WTC11 (cell line): ENCODE measurements at regions not wholly inside any gene's neighbourhood (a gene's known extent, or its start where the extent isn't known, plus 50 kb on each side); places are given as distances from the start of the nearest gene placed in this dataset.

ENCODE experiments used
- ATAC-seq: fragments of 200-7000 bp; cut with Tn5 transposase; 2 replicates; pipeline ENCODE4 v1.10.0; 2021; ENCODE audit warnings: mild to moderate bottlenecking, moderate library complexity
- CTCF ChIA-PET: fragments of 300-600 bp; sonication (Branson Sonifier 250); formaldehyde crosslinking; loops from one replicate; lab custom pipeline; 2021; ENCODE audit warnings: antibody characterized with exemption; lab: Charles Lee
- POLR2A ChIA-PET: fragments of 350-600 bp; sonication (Branson Sonifier 250); formaldehyde crosslinking; loops from one replicate; lab custom pipeline; 2021; ENCODE audit warnings: antibody characterized with exemption; lab: Charles Lee
- DNase-seq: peaks from one replicate; pipeline ENCODE4 v3.0.0; 2021; ENCODE audit warnings: low spot score
- H3K27ac Mint-ChIP-seq: 2 replicates; pipeline ENCODE4 v1.8.0; 2021; ENCODE audit warnings: mixed read lengths
- H3K27me3 Mint-ChIP-seq: 2 replicates; pipeline ENCODE4 v1.8.0; 2021; ENCODE audit warnings: low read depth, mild to moderate bottlenecking, moderate library complexity, mixed read lengths
- H3K36me3 Mint-ChIP-seq: 2 replicates; pipeline ENCODE4 v1.8.0; 2021; ENCODE audit warnings: mixed read lengths
- H3K4me1 Mint-ChIP-seq: 2 replicates; pipeline ENCODE4 v1.8.0; 2022; ENCODE audit warnings: mixed read lengths
- H3K4me3 Mint-ChIP-seq: 2 replicates; pipeline ENCODE4 v1.8.0; 2021; ENCODE audit warnings: mild to moderate bottlenecking, moderate library complexity, mixed read lengths
- H3K9me3 Mint-ChIP-seq: 2 replicates; pipeline ENCODE4 v1.8.0; 2021; ENCODE audit warnings: mixed read lengths
- ATF2 ChIP-seq: sonication (generic); formaldehyde crosslinking; IDR thresholded peaks from 2 replicates; pipeline ENCODE4 v1.8.1; 2022; ENCODE audit warnings: low read depth, missing genetic modification reagents, borderline replicate concordance
- CDX4 ChIP-seq: fragments of 250-450 bp; sonication (Bioruptor Pico); IDR thresholded peaks from 2 replicates; pipeline ENCODE4 v1.9.0; 2021; ENCODE audit warnings: moderate library complexity, mild to moderate bottlenecking, inconsistent platforms, borderline replicate concordance
- ESRRA ChIP-seq: sonication (generic); formaldehyde crosslinking; IDR thresholded peaks from 2 replicates; pipeline ENCODE4 v1.8.1; 2022; ENCODE audit warnings: mild to moderate bottlenecking, missing genetic modification reagents, borderline replicate concordance
- FOXJ3 ChIP-seq: sonication (generic); formaldehyde crosslinking; IDR thresholded peaks from 2 replicates; pipeline ENCODE4 v1.9.0; 2021; ENCODE audit warnings: missing genetic modification reagents, mild to moderate bottlenecking, borderline replicate concordance
- FOXK1 ChIP-seq: sonication (generic); formaldehyde crosslinking; IDR thresholded peaks from 2 replicates; pipeline ENCODE4 v1.8.0; 2022; ENCODE audit warnings: mild to moderate bottlenecking, moderate library complexity, missing genetic modification reagents
- MXD4 ChIP-seq: fragments of 250-450 bp; sonication (Bioruptor Pico); IDR thresholded peaks from 2 replicates; pipeline ENCODE4 v1.8.0; 2021; ENCODE audit warnings: mild to moderate bottlenecking, moderate library complexity, borderline replicate concordance
- MYBL2 ChIP-seq: sonication (generic); formaldehyde crosslinking; IDR thresholded peaks from 2 replicates; pipeline ENCODE4 v1.8.1; 2023; ENCODE audit warnings: mild to moderate bottlenecking, moderate library complexity, missing genetic modification reagents
- OVOL2 ChIP-seq: fragments of 250-450 bp; sonication (Bioruptor Pico); IDR thresholded peaks from 2 replicates; pipeline ENCODE4 v1.9.0; 2021; ENCODE audit warnings: mild to moderate bottlenecking, borderline replicate concordance
- PREB ChIP-seq: sonication (generic); formaldehyde crosslinking; IDR thresholded peaks from 2 replicates; pipeline ENCODE4 v1.8.1; 2022; ENCODE audit warnings: mild to moderate bottlenecking, missing genetic modification reagents, moderate library complexity, borderline replicate concordance
- TCF7 ChIP-seq: sonication (generic); formaldehyde crosslinking; IDR thresholded peaks from 2 replicates; pipeline ENCODE4 v1.8.0; 2022; ENCODE audit warnings: mild to moderate bottlenecking, low read depth, missing genetic modification reagents, moderate library complexity
- USF2 ChIP-seq: sonication (generic); formaldehyde crosslinking; IDR thresholded peaks from 2 replicates; pipeline ENCODE4 v1.8.1; 2023; ENCODE audit warnings: mild to moderate bottlenecking, missing genetic modification reagents, moderate library complexity
- ZNF121 ChIP-seq: sonication (generic); formaldehyde crosslinking; IDR thresholded peaks from 2 replicates; pipeline ENCODE4 v1.8.0; 2023; ENCODE audit warnings: missing genetic modification reagents
- ZNF263 ChIP-seq: sonication (generic); formaldehyde crosslinking; IDR thresholded peaks from 2 replicates; pipeline ENCODE4 v1.8.1; 2022; ENCODE audit warnings: low read depth, mild to moderate bottlenecking, moderate library complexity, missing genetic modification reagents
- ZNF317 ChIP-seq: sonication (generic); formaldehyde crosslinking; IDR thresholded peaks from 2 replicates; pipeline ENCODE4 v1.8.1; 2023; ENCODE audit warnings: low read depth, mild to moderate bottlenecking, moderate library complexity, missing genetic modification reagents, borderline replicate concordance
- ZNF416 ChIP-seq: fragments of 250-450 bp; sonication (Bioruptor Pico); IDR thresholded peaks from 2 replicates; pipeline ENCODE4 v1.9.0; 2021; ENCODE audit warnings: mild to moderate bottlenecking, inconsistent platforms
- ZNF423 ChIP-seq: fragments of 250-450 bp; sonication (Bioruptor Pico); IDR thresholded peaks from 2 replicates; pipeline ENCODE4 v2.1.2; 2022; ENCODE audit warnings: mild to moderate bottlenecking, moderate library complexity
- ZNF425 ChIP-seq: fragments of 250-450 bp; sonication (Bioruptor Pico); conservative IDR thresholded peaks from 2 replicates; pipeline ENCODE4 v1.9.0; 2021; ENCODE audit warnings: mild to moderate bottlenecking
- TF ChIP-seq, protein P1 (sequence below): sonication (generic); formaldehyde crosslinking; IDR thresholded peaks from 2 replicates; pipeline ENCODE4 v1.8.1; 2022; ENCODE audit warnings: mild to moderate bottlenecking, moderate library complexity, missing genetic modification reagents
- TF ChIP-seq, protein P2 (sequence below): sonication (generic); formaldehyde crosslinking; IDR thresholded peaks from 2 replicates; pipeline ENCODE4 v1.8.0; 2023; ENCODE audit warnings: missing genetic modification reagents, mild to moderate bottlenecking, borderline replicate concordance
- TF ChIP-seq, protein P3 (sequence below): sonication (generic); formaldehyde crosslinking; IDR thresholded peaks from 2 replicates; pipeline ENCODE4 v1.8.1; 2023; ENCODE audit warnings: mild to moderate bottlenecking, missing genetic modification reagents, moderate library complexity

DNA sequence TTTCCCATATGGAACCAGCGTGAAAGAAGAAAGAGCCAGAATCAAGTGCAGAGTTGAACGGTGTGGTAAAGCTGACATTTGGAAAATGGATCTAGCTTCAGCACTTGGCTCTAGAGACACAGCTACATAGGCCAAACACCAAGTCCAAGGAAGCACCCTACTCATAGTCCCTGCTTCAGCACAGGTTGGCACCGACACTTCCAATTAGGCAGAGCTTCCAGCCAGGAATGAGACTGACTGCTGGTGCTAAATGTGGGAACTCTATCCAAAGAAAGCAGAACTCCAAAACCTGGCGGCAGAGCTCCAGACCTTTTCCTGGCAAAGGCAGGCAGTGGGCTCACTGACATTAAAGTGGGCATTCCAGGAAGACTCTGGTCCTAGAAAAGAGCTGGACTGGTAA is 125.4 kb upstream of the CTNNA2 start:
- DNase-seq (no peak), ATAC-seq (no peak)
- no peaks in the 10 kb centered on the region for H3K36me3 Mint-ChIP-seq
- no peak for TF ChIP-seq ZNF317
- no peak for TF ChIP-seq FOXK1 (CRISPR knock-in tag)
- TF ChIP-seq PREB (CRISPR knock-in tag), result no peak
- TF ChIP-seq ESRRA (CRISPR knock-in tag), result no peak
- no peak for TF ChIP-seq ZNF416
- TF ChIP-seq ZNF263 (CRISPR knock-in tag), result no peak
- TF ChIP-seq ZNF423, result no peak
- TF ChIP-seq, protein P1, sequence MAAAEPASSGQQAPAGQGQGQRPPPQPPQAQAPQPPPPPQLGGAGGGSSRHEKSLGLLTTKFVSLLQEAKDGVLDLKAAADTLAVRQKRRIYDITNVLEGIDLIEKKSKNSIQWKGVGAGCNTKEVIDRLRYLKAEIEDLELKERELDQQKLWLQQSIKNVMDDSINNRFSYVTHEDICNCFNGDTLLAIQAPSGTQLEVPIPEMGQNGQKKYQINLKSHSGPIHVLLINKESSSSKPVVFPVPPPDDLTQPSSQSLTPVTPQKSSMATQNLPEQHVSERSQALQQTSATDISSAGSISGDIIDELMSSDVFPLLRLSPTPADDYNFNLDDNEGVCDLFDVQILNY, result no peak
- no peak for TF ChIP-seq ZNF425 (CRISPR knock-in tag)
- no peak for TF ChIP-seq CDX4 (CRISPR knock-in tag)
- TF ChIP-seq, protein P2, sequence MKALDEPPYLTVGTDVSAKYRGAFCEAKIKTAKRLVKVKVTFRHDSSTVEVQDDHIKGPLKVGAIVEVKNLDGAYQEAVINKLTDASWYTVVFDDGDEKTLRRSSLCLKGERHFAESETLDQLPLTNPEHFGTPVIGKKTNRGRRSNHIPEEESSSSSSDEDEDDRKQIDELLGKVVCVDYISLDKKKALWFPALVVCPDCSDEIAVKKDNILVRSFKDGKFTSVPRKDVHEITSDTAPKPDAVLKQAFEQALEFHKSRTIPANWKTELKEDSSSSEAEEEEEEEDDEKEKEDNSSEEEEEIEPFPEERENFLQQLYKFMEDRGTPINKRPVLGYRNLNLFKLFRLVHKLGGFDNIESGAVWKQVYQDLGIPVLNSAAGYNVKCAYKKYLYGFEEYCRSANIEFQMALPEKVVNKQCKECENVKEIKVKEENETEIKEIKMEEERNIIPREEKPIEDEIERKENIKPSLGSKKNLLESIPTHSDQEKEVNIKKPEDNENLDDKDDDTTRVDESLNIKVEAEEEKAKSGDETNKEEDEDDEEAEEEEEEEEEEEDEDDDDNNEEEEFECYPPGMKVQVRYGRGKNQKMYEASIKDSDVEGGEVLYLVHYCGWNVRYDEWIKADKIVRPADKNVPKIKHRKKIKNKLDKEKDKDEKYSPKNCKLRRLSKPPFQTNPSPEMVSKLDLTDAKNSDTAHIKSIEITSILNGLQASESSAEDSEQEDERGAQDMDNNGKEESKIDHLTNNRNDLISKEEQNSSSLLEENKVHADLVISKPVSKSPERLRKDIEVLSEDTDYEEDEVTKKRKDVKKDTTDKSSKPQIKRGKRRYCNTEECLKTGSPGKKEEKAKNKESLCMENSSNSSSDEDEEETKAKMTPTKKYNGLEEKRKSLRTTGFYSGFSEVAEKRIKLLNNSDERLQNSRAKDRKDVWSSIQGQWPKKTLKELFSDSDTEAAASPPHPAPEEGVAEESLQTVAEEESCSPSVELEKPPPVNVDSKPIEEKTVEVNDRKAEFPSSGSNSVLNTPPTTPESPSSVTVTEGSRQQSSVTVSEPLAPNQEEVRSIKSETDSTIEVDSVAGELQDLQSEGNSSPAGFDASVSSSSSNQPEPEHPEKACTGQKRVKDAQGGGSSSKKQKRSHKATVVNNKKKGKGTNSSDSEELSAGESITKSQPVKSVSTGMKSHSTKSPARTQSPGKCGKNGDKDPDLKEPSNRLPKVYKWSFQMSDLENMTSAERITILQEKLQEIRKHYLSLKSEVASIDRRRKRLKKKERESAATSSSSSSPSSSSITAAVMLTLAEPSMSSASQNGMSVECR (CRISPR knock-in tag), result no peak
- no peak for TF ChIP-seq TCF7 (CRISPR knock-in tag)
- TF ChIP-seq ZNF121 (CRISPR knock-in tag), result no peak
- TF ChIP-seq MXD4, result no peak
- no peak for TF ChIP-seq FOXJ3 (CRISPR knock-in tag)
- no peak for TF ChIP-seq OVOL2
- no peaks in the 10 kb centered on the region for H3K4me1 Mint-ChIP-seq
- H3K27me3 Mint-ChIP-seq, result no peaks in the 10 kb centered on the region
- H3K27ac Mint-ChIP-seq, result no peak overlapping the region
- CTCF ChIA-PET, result interaction anchor here (0.8 kb wide), 1 partner anchor 147 kb away, joined by 3 read pairs; no protein-coding TSS in a partner anchor
- POLR2A ChIA-PET, result no interaction called here
- H3K4me3 Mint-ChIP-seq, result no peak overlapping the region
- H3K9me3 Mint-ChIP-seq, result no peaks in the 10 kb centered on the region

- Mint-ChIP-seq H3K36me3 (no peaks in the 10 kb centered on the region), H3K4me3 (no peak overlapping the region), H3K4me1 (no peaks in the 10 kb centered on the region), H3K27me3 (no peaks in the 10 kb centered on the region), H3K9me3 (no peaks in the 10 kb centered on the region), H3K27ac (no peak overlapping the region)
- no peak for ATAC-seq
- DNase-seq, result no peak
- ChIA-PET POLR2A (no interaction called here), CTCF (no interaction called here)
- no peak for TF ChIP-seq ATF2
- no peak for TF ChIP-seq USF2 (CRISPR knock-in tag)
- TF ChIP-seq MYBL2 (CRISPR knock-in tag), result no peak
- TF ChIP-seq, protein P3, sequence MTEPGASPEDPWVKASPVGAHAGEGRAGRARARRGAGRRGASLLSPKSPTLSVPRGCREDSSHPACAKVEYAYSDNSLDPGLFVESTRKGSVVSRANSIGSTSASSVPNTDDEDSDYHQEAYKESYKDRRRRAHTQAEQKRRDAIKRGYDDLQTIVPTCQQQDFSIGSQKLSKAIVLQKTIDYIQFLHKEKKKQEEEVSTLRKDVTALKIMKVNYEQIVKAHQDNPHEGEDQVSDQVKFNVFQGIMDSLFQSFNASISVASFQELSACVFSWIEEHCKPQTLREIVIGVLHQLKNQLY, result no peak
- TF ChIP-seq PREB (CRISPR knock-in tag), result no peak
These were observed 129.2 kb upstream of the CTNNA2 start for GRCh38 chr2:79383681-79384080.
